ENCODE measurements at regions not wholly inside any gene's neighbourhood (a gene's known extent, or its start where the extent isn't known, plus 50 kb on each side); places are given as distances from the start of the nearest gene placed in this dataset.

GRCh38 chr2:129729011-129729410 is 250.5 kb upstream of the RAB6C start:
- H3K4me3 ChIP-seq (ENCODE audit: low read depth in 1 of 3, low read length in 3 of 3), result no peak overlapping the region
- H3K27me3 ChIP-seq (ENCODE audit: control insufficient read depth in 4 of 4, insufficient read depth in 4 of 4, low read length in 3 of 4), result no peaks in the 10 kb centered on the region
- H3K27ac ChIP-seq (ENCODE audit: low read depth in 1 of 2, low read length in 2 of 2), result no peak overlapping the region
- no peak for DNase-seq (ENCODE audit: low spot score)
- no peak overlapping the region for H3K9ac ChIP-seq (ENCODE audit: low read depth in 1 of 2, low read length in 2 of 2)
- TF ChIP-seq FOXA2 (IDR thresholded peaks at IDR 0.05), result no peak
- no peak for TF ChIP-seq GABPA (IDR thresholded peaks at IDR 0.05 in 1 of 2, conservative IDR thresholded peaks at IDR 0.05 in 1 of 2)
- no peak for TF ChIP-seq RXRA (IDR thresholded peaks at IDR 0.05)
- TF ChIP-seq FOXA1 (IDR thresholded peaks at IDR 0.05), result no peak
- no peak for TF ChIP-seq REST (IDR thresholded peaks at IDR 0.05)
- TF ChIP-seq NR2F2 (IDR thresholded peaks at IDR 0.05), result no peak
- TF ChIP-seq YY1 (IDR thresholded peaks at IDR 0.05), result no peak
- no peaks in the 10 kb centered on the region for H3K4me1 ChIP-seq (ENCODE audit: control insufficient read depth in 4 of 4, insufficient read depth in 4 of 4, low read length in 3 of 4)
- 90% methylated on average over 9 of the region's 9 CpGs for WGBS
- no peaks in the 10 kb centered on the region for H3K36me3 ChIP-seq (ENCODE audit: control insufficient read depth in 4 of 4, insufficient read depth in 3 of 4, low read depth in 1 of 4, low read length in 3 of 4)
- H3K9me3 ChIP-seq (ENCODE audit: control insufficient read depth in 4 of 4, low read length in 3 of 4), result no peaks in the 10 kb centered on the region

- no peak overlapping the region for H3K9ac ChIP-seq (ENCODE audit: low read depth in 1 of 2, low read length in 2 of 2)
- H3K4me1 ChIP-seq (ENCODE audit: control insufficient read depth in 4 of 4, insufficient read depth in 4 of 4, low read length in 3 of 4), result no peaks in the 10 kb centered on the region
- H3K27ac ChIP-seq (ENCODE audit: low read depth in 1 of 2, low read length in 2 of 2), result no peak overlapping the region
- no peaks in the 10 kb centered on the region for H3K36me3 ChIP-seq (ENCODE audit: control insufficient read depth in 4 of 4, insufficient read depth in 3 of 4, low read depth in 1 of 4, low read length in 3 of 4)
- H3K9me3 ChIP-seq (ENCODE audit: control insufficient read depth in 4 of 4, low read length in 3 of 4), result no peaks in the 10 kb centered on the region
- TF ChIP-seq MAX (IDR thresholded peaks at IDR 0.05) (no peak), ZBTB33 (IDR thresholded peaks at IDR 0.05) (no peak), RAD21 (IDR thresholded peaks at IDR 0.05) (no peak)
- no peak for DNase-seq (ENCODE audit: low spot score)
- H3K27me3 ChIP-seq (ENCODE audit: control insufficient read depth in 4 of 4, insufficient read depth in 4 of 4, low read length in 3 of 4), result no peaks in the 10 kb centered on the region
- WGBS, result 86% methylated on average over 4 of the region's 4 CpGs
- H3K4me3 ChIP-seq (ENCODE audit: low read depth in 1 of 3, low read length in 3 of 3), result no peak overlapping the region
These were observed 249.8 kb upstream of the RAB6C start for GRCh38 chr2:129729646-129730045.

DNA sequence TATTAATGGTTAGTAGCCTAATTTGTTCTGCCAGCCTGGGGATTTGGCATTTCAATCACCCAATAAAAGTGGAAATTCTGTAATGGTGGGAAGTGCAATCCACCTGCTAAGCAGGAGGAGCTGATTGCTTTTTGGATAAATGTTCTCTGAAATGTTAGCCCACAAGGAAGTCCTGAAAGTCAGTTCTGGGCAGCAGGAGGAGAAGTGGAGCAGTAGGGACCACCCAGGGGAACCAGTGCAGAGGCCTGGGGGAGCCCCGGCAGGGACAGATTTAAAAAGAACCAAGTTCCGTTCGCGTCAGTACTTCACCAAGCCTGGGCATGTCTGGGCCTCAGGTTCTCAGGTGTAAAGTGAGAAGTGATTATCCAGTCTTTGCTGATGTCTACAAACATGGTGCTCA is 248.5 kb upstream of the RAB6C start:
- no peak overlapping the region for H3K27ac ChIP-seq (ENCODE audit: low read depth in 1 of 2, low read length in 2 of 2)
- WGBS, result 89% methylated on average over 4 of the region's 4 CpGs
- no peak for DNase-seq (ENCODE audit: low spot score)
- H3K9ac ChIP-seq (ENCODE audit: low read depth in 1 of 2, low read length in 2 of 2), result no peak overlapping the region
- no peak overlapping the region for H3K4me3 ChIP-seq (ENCODE audit: low read depth in 1 of 3, low read length in 3 of 3)
- TF ChIP-seq TAF1 (conservative IDR thresholded peaks at IDR 0.05) (no peak), ATF3 (IDR thresholded peaks at IDR 0.05) (no peak), SP1 (IDR thresholded peaks at IDR 0.05) (no peak), EGR1 (IDR thresholded peaks at IDR 0.05; ENCODE audit: low read depth in 2 of 2) (no peak), FOXA1 (IDR thresholded peaks at IDR 0.05) (no peak), GABPA (IDR thresholded peaks at IDR 0.05 in 1 of 2, conservative IDR thresholded peaks at IDR 0.05 in 1 of 2) (no peak), JUND (IDR thresholded peaks at IDR 0.05) (no peak), MAX (IDR thresholded peaks at IDR 0.05) (no peak), YY1 (IDR thresholded peaks at IDR 0.05) (no peak), RAD21 (IDR thresholded peaks at IDR 0.05) (no peak), HNF4A (conservative IDR thresholded peaks at IDR 0.05) (no peak), ZBTB33 (IDR thresholded peaks at IDR 0.05) (no peak), NR2F2 (IDR thresholded peaks at IDR 0.05) (no peak), RXRA (IDR thresholded peaks at IDR 0.05) (no peak), REST (IDR thresholded peaks at IDR 0.05) (no peak)
- no peaks in the 10 kb centered on the region for H3K27me3 ChIP-seq (ENCODE audit: control insufficient read depth in 4 of 4, insufficient read depth in 4 of 4, low read length in 3 of 4)
- no peaks in the 10 kb centered on the region for H3K4me1 ChIP-seq (ENCODE audit: control insufficient read depth in 4 of 4, insufficient read depth in 4 of 4, low read length in 3 of 4)
- no peaks in the 10 kb centered on the region for H3K36me3 ChIP-seq (ENCODE audit: control insufficient read depth in 4 of 4, insufficient read depth in 3 of 4, low read depth in 1 of 4, low read length in 3 of 4)
- no peaks in the 10 kb centered on the region for H3K9me3 ChIP-seq (ENCODE audit: control insufficient read depth in 4 of 4, low read length in 3 of 4)

Measured in liver (tissue), 7 donors.